ENCODE measurements at regions not wholly inside any gene's neighbourhood (a gene's known extent, or its start where the extent isn't known, plus 50 kb on each side); places are given as distances from the start of the nearest gene placed in this dataset.

DNA sequence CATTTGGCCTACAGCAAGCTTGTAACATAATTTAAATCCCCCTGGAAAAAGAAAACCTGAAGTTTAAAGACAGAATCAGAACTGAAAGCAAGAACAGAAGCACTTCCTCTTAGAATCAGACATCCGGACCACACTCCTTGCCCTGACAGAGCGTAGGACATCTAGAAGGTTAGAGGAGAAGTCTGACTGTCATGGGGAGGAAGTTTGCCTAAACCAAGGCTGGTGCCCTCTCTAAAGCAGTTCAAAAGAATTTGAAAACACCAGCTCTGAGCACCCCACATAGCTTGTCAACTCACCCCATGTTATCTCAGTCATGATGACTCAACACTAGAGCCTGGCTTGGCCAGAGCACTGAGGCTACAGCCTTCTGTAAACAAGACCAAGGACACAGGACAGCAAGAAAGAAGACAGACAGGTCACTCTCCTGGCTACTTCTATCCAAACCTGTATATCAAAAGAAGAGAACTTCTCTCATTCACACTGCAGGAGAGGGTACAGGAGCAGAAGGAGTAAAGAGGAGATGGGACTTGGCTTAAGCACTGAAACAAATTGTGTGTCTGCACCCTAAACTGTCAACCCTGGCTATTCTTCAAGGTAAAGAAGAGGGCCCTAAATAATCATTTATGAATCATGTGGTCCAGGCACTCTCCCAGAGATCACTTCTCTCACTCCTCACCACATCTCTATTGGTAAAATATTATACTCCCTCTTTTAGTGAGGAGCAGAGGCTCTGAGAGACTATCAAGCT, 198.6 kb downstream of the MEMO1 start:
- no peak overlapping the region for H2BK120ac ChIP-seq (ENCODE audit: low read depth, low read length)
- H3K23ac ChIP-seq (ENCODE audit: low read depth, low read length), result no peak overlapping the region
- no peak overlapping the region for H4K91ac ChIP-seq (ENCODE audit: insufficient read depth, low read depth, low read length)
- H3K4ac ChIP-seq (ENCODE audit: low read depth, low read length), result no peak overlapping the region
- no peak overlapping the region for H2BK15ac ChIP-seq (ENCODE audit: low read depth, low read length)
- no peak overlapping the region for H2AK9ac ChIP-seq (replicated peaks; ENCODE audit: low read depth, low read length, poor library complexity)
- no peaks in the 10 kb centered on the region for H3K9me1 ChIP-seq (ENCODE audit: insufficient read depth, low read length)
- dilution Hi-C loops (cut with HindIII; ENCODE audit: low sequenced_read_pairs, unreplicated experiment) (no loop called here), intact Hi-C loops (cut with micrococcal nuclease) (no loop called here), in situ Hi-C loops (cut with MboI; ENCODE audit: low sequenced_read_pairs) (no loop called here)
- H3K9ac ChIP-seq (ENCODE audit: low read depth, low read length), result no peak overlapping the region
- ChIA-PET POLR2A (ENCODE audit: unreplicated experiment) (no interaction called here), CTCF (interaction anchor here (0.5 kb wide), 1 partner anchor 247 kb away, joined by 3 read pairs; no protein-coding TSS in a partner anchor)
- no peaks in the 10 kb centered on the region; the same call in 1 of the 2 replicates for H3K27me3 ChIP-seq (ENCODE audit: control insufficient read depth, insufficient read depth, low read length)
- no peak overlapping the region for H3K56ac ChIP-seq (ENCODE audit: extremely low read depth, insufficient read depth, low read length)
- no peak overlapping the region for H4K5ac ChIP-seq (ENCODE audit: low read depth, low read length)
- no peak overlapping the region for H2BK20ac ChIP-seq (ENCODE audit: low read depth, low read length)
- H3K18ac ChIP-seq (ENCODE audit: low read depth, low read length), result no peak overlapping the region
- H2BK5ac ChIP-seq (ENCODE audit: low read depth, low read length, poor library complexity, severe bottlenecking), result no peak overlapping the region
- H3K27ac ChIP-seq (ENCODE audit: insufficient read depth, low read length), result no peak overlapping the region
- peak overlapping the region; percentile 53 for H3K4me2 ChIP-seq (ENCODE audit: low read depth, low read length)
- H3K36me3 ChIP-seq (ENCODE audit: control insufficient read depth, insufficient read depth, low read length), result no peaks in the 10 kb centered on the region
- no peak overlapping the region for H3K14ac ChIP-seq (replicated peaks; ENCODE audit: low read depth, low read length)
- H4K8ac ChIP-seq (ENCODE audit: low read depth in 2 of 2, low read length in 2 of 2), result no peak overlapping the region
- H2AFZ ChIP-seq (replicated peaks; ENCODE audit: low read length, poor library complexity), result no peak overlapping the region
- H3K4me1 ChIP-seq (ENCODE audit: control insufficient read depth, insufficient read depth, low read length), result no peaks in the 10 kb centered on the region
- no peak overlapping the region for H2AK5ac ChIP-seq (ENCODE audit: low read depth, low read length)
- peak; percentile 75 for ATAC-seq (ENCODE audit: low read depth)
- no TSS peak for BruUV-seq (replicated peaks)
- WGBS, 2 experiments (ENCODE audit: extremely low coverage in 2 of 2, insufficient read length in 1 of 2), result no CpG with 5 or more reads among the region's 2 CpGs
- TF ChIP-seq POLR2A (IDR thresholded peaks at IDR 0.05; ENCODE audit: low read depth, low read length) (no peak), NFE2L2 (IDR thresholded peaks at IDR 0.05; ENCODE audit: low read depth, low read length) (peak; percentile 23; the same call in 1 of the 2 replicates)
- peak; percentile 17 for DNase-seq
- no peaks in the 10 kb centered on the region for H3K79me1 ChIP-seq (ENCODE audit: low read depth in 1 of 2, low read length in 2 of 2)
- no peaks in the 10 kb centered on the region for H3K9me3 ChIP-seq (ENCODE audit: control insufficient read depth, insufficient read depth, low read length)
- H4K20me1 ChIP-seq (ENCODE audit: insufficient read depth, low read length), result no peaks in the 10 kb centered on the region
- no peak overlapping the region for H3K4me3 ChIP-seq (ENCODE audit: insufficient read depth, low read depth, low read length)

Data from IMR-90 (cell line).